GM21423 (cell line): ENCODE measurements at regions not wholly inside any gene's neighbourhood (a gene's known extent, or its start where the extent isn't known, plus 50 kb on each side); places are given as distances from the start of the nearest gene placed in this dataset.
"Not testable (repeated sequence)": the region's sequence is repeated elsewhere in the genome, so short reads cannot be mapped to it uniquely, and the experiment has no call there.

Source experiments
- ATAC-seq: cut with Tn5 transposase; IDR thresholded peaks from one replicate; pipeline ENCODE4 v1.9.1; 2021; ENCODE audit warnings: mild to moderate bottlenecking, moderate library complexity; ENCODE audit not compliant: unreplicated experiment

DNA sequence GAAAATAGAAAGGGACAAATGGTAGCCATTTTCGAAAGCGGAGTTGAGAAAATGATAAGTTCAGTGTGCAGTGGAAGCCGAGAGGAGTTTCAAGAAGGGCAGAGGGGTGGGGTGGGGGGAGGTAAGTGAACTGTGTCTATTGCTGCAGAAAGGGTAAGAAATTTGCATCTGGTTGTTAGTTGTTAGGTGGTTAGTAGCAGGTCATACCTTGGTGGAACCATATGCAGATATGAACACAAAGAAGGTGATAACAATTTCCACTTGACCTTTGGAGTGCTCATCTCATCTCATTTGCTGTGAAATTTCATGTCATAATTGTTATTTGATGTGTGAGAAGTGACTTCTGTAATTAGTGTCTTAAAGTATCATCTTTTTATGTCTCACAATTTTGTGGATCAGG is 288.2 kb downstream of the QKI start:
- peak; percentile 25 for ATAC-seq

- ATAC-seq: no peak
Measured at GRCh38 chr6:163701762-163702161, 287.2 kb downstream of the QKI start.

GRCh38 chr6:163698086-163698485 is 283.6 kb downstream of the QKI start:
- no peak for ATAC-seq

DNA sequence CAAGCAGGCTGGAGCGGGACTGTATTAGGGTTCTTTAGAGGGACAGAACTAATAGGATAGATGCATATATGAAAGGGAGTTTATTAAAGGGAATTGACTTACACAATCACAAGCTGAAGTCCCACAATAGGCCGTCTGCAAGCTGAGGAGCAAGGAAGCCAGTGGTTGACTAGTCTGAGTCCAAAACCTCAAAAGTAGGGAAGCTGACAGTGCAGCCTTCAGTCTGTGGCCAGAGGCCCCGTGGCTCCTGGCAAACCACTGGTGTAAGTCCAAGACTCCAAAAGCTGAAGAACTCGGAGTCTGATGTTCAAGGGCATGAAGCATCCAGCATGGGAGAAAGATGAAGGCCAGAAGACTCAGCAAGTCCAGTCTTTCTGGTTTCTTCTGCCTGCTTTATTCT is 281.8 kb downstream of the QKI start:
- ATAC-seq: not testable (repeated sequence)

GRCh38 chr6:163695414-163695864 is 280.9 kb downstream of the QKI start:
- ATAC-seq: no peak

DNA sequence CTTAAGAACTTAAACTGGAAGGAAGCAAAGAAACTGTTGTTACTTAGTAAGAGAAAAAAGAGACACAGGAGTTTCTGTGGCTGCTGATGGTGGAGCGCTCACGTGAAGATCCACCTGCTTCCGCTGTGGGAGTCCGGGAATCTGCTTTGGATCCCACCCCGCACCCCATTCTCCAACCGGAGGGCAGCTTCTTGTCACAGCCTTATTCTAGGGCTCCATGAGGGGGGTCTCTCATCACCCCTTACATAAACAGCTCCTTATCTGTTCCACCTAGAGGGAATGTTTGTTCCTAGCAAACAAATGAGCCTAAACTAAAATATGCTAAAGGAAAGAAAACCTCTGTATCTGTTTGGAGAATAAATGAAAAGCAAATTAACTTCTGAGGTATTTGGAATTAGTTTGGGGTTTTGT is 280.5 kb downstream of the QKI start:
- no peak for ATAC-seq

- ATAC-seq: no peak
Measured at GRCh38 chr6:163694072-163694471, 279.6 kb downstream of the QKI start.

GRCh38 chr6:163691049-163691448 is 276.5 kb downstream of the QKI start:
- ATAC-seq: no peak

GRCh38 chr6:163688739-163689362 is 274.3 kb downstream of the QKI start:
- ATAC-seq: no peak

DNA sequence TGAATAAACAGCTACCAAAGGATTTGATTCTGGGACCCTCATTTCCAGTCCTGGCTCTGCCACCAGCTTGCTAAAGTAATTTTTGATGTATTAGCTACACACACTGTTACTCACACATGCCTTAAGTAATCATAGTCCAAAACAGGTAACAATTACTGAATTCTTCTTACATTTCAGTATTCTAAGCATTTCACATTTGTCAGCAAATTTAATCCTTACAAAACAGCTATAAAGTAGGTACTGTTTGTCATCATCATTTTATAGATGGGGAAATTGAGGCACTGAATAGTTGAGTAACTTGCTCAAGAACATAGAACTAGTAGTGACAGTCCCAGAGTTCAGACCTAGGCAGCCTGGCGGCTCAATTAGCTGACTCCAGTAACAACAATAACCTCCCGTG is 272.6 kb downstream of the QKI start:
- no peak for ATAC-seq

DNA sequence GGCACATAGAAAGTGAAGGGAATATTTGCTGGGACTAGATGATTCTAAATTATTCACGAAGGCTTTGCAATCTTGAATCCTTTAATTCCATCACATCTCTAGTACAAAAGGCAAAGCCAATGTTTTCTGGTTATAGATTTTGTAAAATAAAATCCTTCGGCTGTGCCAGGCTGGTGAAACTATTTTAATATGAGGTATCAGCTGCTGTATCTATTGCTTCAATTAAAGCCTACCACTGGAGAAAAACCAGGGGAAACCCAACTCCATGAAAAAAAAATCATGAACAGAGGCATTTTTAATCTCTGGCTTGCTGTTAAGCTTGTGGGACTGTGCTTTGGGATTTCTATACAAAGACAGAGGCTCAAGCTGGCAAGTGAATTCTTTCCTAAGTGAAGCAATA is 271.8 kb downstream of the QKI start:
- no peak for ATAC-seq

DNA sequence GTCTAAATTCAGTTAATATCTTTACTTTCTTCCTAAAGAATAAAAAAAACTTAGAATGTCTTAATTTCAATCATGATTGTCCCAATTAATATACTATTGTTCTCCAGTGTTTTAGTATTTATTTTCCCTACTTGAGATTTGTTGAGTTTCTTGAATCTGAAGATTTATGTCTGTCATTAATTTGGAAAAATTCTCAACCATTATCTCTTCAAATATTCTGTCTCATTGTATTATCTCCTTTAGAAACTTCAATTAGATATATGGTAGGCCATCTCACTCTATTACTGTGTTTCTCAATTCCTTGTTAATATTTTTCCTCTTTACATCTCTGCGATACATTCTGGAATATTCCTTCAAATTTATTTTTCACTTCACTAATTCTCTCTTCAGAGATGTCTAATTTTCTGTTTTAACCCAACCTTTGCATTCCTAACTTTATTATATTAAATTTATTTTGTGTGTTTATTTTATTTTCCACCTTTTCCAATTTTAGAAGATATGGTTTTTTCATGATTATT is 268.6 kb downstream of the QKI start:
- no peak for ATAC-seq

DNA sequence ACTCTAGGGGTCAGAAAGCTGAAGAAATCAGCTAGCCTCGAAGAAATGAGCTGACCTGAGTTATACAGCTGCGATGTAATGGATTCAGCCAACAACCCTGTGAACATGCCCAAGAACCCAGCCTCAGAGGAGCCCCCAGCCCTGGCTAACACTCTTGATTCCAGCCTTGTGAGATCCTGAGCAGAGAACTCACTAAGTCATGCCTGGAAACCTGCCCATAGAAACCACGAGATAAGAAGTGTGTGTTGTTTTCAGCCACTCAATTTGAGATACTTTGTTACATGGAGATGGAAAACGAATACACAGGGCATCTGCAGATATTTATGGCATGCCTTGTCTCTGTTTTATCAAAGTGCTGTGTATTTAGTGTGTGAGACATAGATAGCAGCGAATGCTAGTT is 265.2 kb downstream of the QKI start:
- no peak for ATAC-seq

DNA sequence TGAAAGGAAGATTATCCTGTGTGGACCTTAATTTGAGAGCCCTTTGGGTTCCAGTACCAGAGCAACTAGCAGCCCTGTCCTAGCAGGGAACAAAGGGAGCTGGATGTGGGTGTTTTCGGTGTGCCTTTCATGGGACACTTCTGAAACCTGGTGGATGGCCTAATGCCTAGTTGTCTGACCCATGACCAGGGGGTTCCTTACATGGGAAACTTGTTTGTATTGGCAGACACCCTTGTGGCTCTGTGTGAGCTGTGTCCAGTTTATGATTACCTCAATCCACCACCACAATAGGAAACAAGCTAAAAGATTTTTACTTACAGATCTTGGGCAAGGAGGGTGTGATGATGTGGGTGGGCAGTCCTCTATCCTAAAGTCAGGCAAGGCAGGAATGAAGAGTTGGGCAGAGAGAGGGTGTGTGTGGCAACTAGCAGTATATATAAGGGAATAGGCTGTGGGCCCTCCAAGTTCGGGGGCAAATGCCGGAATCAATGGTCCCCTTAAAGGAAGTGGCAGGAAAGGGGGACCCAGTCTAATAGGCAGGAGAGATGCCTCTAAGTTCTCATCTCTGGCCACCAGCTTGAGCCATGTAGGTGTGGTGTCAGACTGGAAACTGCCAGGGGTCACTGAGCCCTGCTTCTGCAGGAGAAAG is 264.6 kb downstream of the QKI start:
- no peak for ATAC-seq

GRCh38 chr6:163675611-163676010 is 261.1 kb downstream of the QKI start:
- no peak for ATAC-seq

- no peak for ATAC-seq
Measured at GRCh38 chr6:163672710-163673109, 258.2 kb downstream of the QKI start.

GRCh38 chr6:163671791-163672190 is 257.3 kb downstream of the QKI start:
- no peak for ATAC-seq

DNA sequence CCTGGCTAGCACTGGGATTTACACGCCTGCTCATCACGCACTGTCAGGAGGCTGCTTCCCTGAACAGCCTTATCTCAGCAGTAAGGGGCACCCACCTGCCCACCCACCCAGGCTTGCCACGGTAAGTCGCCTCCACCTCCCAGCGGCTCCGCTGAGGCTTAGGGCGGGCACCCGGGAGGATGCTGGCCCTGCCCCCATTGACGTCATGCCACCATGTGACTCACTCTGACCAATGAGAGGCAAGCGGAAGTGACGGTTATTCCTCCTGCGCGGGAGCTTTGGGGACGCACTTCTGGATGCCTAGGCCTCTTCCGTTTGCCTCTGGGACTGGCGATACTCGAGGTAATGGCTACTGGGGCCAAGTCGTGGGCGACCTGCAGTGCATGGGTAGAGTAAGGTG is 256.8 kb downstream of the QKI start:
- no peak for ATAC-seq

DNA sequence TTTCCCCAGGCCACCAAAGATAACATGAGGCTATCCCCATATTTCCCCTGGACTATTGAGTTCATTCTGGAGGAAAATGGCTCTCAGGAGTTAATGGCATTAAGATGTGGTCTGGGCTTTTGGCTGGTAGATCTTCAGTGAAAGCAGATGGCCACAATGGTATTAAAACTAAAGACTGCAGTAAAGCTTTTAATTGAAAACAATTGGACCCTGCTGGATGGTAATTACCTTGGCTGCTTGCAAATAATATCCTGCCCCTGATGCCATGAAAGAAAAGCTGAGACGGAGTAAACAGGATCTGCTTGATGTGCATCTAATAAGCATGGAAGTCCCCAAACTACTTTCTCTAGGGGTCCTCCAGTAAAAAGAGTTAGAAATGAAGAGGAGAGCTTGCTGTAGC is 255.8 kb downstream of the QKI start:
- ATAC-seq: no peak

DNA sequence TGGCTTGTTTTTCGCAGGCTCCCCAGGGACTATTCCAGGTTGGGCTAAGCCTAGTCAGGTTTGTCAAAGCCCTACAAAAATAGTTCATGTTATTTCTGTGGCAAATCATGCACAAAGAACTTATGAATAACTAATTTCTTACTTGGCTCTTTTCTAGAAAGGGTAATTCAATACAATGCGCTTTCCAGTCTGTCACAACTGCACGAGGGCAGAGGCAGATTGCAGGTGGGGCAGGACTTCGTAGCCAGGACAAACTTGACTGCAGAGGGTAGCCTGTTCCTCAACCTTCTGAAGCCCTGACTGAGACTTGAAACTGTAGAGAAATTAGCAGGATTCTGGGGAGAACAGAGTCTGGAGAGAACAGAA is 253.5 kb downstream of the QKI start:
- ATAC-seq: peak; percentile 50

GRCh38 chr6:163667372-163668060 is 253.0 kb downstream of the QKI start:
- peak; percentile 97 for ATAC-seq

DNA sequence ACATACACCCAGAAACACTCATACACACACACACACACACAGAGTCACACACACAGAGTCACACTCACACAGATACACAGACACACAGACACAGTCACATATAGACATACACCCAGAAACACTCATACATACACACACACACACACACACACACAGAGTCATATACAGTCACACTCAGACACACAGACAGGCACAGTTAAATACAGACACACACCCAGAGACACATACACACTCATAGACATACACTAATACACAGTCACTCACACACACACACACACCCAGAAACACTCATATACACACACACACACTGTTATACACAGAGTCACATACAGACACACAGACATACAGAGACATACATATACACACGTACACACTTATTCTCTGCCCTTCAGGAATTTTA is 250.9 kb downstream of the QKI start:
- no peak for ATAC-seq
